ENCODE measurements at regions not wholly inside any gene's neighbourhood (a gene's known extent, or its start where the extent isn't known, plus 50 kb on each side); places are given as distances from the start of the nearest gene placed in this dataset.

- Histone ChIP-seq H3K4me3 (no peak overlapping the region), H3K36me3 (no peaks in the 10 kb centered on the region), H3K4me1 (no peaks in the 10 kb centered on the region), H3K9me3 (no peaks in the 10 kb centered on the region), H3K27me3 (no peaks in the 10 kb centered on the region), H3K27ac (no peak overlapping the region)
- 61% methylated on average over 2 of the region's 2 CpGs for WGBS (ENCODE audit: insufficient coverage, low coverage, low lambda C conversion rate, missing lambda C conversion rate)
- no peak for TF ChIP-seq POLR2A (IDR thresholded peaks at IDR 0.05)
- TF ChIP-seq CTCF (IDR thresholded peaks at IDR 0.05), result no peak
- intact Hi-C loops (cut with DNase I), result no loop called here
- no peak for ATAC-seq
- no peak for DNase-seq
These were observed 50.0 kb downstream of the PABIR2 start for GRCh38 chrX:134747006-134747405.

- no peaks in the 10 kb centered on the region for H3K9me3 ChIP-seq
- no peak overlapping the region for H3K4me3 ChIP-seq
- 76% methylated on average over 3 of the region's 3 CpGs for WGBS (ENCODE audit: insufficient coverage, low coverage, low lambda C conversion rate, missing lambda C conversion rate)
- TF ChIP-seq POLR2A (IDR thresholded peaks at IDR 0.05) (no peak), CTCF (IDR thresholded peaks at IDR 0.05) (no peak)
- DNase-seq (no peak), ATAC-seq (no peak)
- H3K27me3 ChIP-seq, result no peaks in the 10 kb centered on the region
- H3K27ac ChIP-seq, result no peak overlapping the region
- no peaks in the 10 kb centered on the region for H3K4me1 ChIP-seq
- intact Hi-C loops (cut with DNase I), result no loop called here
- H3K36me3 ChIP-seq, result no peaks in the 10 kb centered on the region
These were observed 50.6 kb downstream of the PABIR2 start for GRCh38 chrX:134746410-134746785.

GRCh38 chrX:134745636-134746409 lies 51.2 kb downstream of the PABIR2 start:
- ATAC-seq (peak in 1 of 4 donors; percentile 13), DNase-seq (no peak)
- TF ChIP-seq POLR2A (IDR thresholded peaks at IDR 0.05) (no peak), CTCF (IDR thresholded peaks at IDR 0.05) (no peak)
- no peak overlapping the region for H3K27ac ChIP-seq
- H3K36me3 ChIP-seq, result no peaks in the 10 kb centered on the region
- intact Hi-C loops (cut with DNase I), result no loop called here
- no peaks in the 10 kb centered on the region for H3K27me3 ChIP-seq
- H3K9me3 ChIP-seq, result no peaks in the 10 kb centered on the region
- WGBS (ENCODE audit: insufficient coverage, low coverage, low lambda C conversion rate, missing lambda C conversion rate), result 55% methylated on average over 2 of the region's 3 CpGs
- H3K4me1 ChIP-seq, result no peaks in the 10 kb centered on the region
- no peak overlapping the region for H3K4me3 ChIP-seq

GRCh38 chrX:134743091-134743490 lies 53.9 kb downstream of the PABIR2 start:
- no peaks in the 10 kb centered on the region for H3K36me3 ChIP-seq
- TF ChIP-seq POLR2A (IDR thresholded peaks at IDR 0.05) (no peak), CTCF (IDR thresholded peaks at IDR 0.05) (no peak)
- H3K27me3 ChIP-seq, result no peaks in the 10 kb centered on the region
- DNase-seq, result no peak
- intact Hi-C loops (cut with DNase I), result no loop called here
- no peak for ATAC-seq
- H3K27ac ChIP-seq, result no peak overlapping the region
- no peaks in the 10 kb centered on the region for H3K9me3 ChIP-seq
- WGBS (ENCODE audit: insufficient coverage, low coverage, low lambda C conversion rate, missing lambda C conversion rate), result 53% methylated on average over 1 of the region's 1 CpG
- no peak overlapping the region for H3K4me3 ChIP-seq
- H3K4me1 ChIP-seq, result no peaks in the 10 kb centered on the region

Measured in right lobe of liver (tissue), 6 donors.